ENCODE measurements at regions not wholly inside any gene's neighbourhood (a gene's known extent, or its start where the extent isn't known, plus 50 kb on each side); places are given as distances from the start of the nearest gene placed in this dataset.
"Not testable (repeated sequence)": the region's sequence is repeated elsewhere in the genome, so short reads cannot be mapped to it uniquely, and the experiment has no call there.

DNA sequence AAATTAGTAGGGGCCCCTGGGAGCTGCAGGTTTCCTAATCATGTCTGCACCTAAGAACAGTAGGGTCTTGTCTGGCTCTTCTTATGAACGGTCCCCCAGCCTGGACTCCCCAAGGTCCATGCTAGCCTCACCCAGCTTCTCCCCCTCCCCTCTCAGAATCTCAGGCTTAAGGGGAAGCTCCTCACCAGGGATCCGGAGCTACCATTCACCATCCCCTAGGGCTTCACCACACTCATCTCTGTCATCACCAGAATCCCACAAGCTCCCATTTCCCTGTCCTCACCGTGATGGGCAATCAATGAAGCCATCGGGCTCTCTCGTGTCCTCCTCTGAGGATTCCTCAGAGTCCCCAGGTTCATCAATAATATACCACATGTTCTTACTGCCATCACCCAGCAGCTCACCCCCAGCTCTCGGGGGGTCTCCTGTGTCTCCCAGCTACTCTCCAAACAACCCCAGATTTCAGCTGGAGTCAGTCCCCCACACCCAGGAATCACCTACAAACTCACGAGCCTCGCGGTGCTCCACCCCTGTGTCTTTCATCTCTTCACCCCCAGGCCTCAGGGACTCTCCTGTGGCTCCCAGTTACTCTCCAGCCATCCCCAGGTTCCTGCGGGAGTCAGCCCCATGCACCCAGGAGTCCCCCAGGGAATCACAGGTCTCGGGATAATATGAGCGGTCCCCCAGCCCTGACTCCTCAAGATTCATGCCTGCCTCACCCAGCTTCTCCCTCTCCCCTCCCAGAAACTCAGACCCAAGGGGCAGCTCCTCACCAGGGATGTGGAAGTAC lies 335.6 kb downstream of the CWH43 start:
- not testable (repeated sequence) for TF ChIP-seq POLR2A (IDR thresholded peaks at IDR 0.05)
- TF ChIP-seq, protein P1, sequence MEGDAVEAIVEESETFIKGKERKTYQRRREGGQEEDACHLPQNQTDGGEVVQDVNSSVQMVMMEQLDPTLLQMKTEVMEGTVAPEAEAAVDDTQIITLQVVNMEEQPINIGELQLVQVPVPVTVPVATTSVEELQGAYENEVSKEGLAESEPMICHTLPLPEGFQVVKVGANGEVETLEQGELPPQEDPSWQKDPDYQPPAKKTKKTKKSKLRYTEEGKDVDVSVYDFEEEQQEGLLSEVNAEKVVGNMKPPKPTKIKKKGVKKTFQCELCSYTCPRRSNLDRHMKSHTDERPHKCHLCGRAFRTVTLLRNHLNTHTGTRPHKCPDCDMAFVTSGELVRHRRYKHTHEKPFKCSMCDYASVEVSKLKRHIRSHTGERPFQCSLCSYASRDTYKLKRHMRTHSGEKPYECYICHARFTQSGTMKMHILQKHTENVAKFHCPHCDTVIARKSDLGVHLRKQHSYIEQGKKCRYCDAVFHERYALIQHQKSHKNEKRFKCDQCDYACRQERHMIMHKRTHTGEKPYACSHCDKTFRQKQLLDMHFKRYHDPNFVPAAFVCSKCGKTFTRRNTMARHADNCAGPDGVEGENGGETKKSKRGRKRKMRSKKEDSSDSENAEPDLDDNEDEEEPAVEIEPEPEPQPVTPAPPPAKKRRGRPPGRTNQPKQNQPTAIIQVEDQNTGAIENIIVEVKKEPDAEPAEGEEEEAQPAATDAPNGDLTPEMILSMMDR (IDR thresholded peaks at IDR 0.05): not testable (repeated sequence)
